ENCODE measurements at regions not wholly inside any gene's neighbourhood (a gene's known extent, or its start where the extent isn't known, plus 50 kb on each side); places are given as distances from the start of the nearest gene placed in this dataset.

- Histone ChIP-seq H3K4me1 (no peaks in the 10 kb centered on the region), H3K4me3 (no peak overlapping the region), H3K9me3 (no peaks in the 10 kb centered on the region), H3K27ac (no peak overlapping the region), H3K36me3 (no peaks in the 10 kb centered on the region), H3K27me3 (no peaks in the 10 kb centered on the region)
- TF ChIP-seq POLR2AphosphoS5 (IDR thresholded peaks at IDR 0.05) = no peak
- no peak for TF ChIP-seq EP300 (IDR thresholded peaks at IDR 0.05)
- no peak for TF ChIP-seq CTCF (IDR thresholded peaks at IDR 0.05)
- no peak for TF ChIP-seq POLR2A (IDR thresholded peaks at IDR 0.05)
- ATAC-seq = no peak
- 38 to 83% methylated on average over 1 of the region's 1 CpG for WGBS, 2 donors (ENCODE audit: low coverage in 1 of 2)
Measured at GRCh38 chr18:53780666-53781065, 443.8 kb downstream of the MBD2 start.

DNA sequence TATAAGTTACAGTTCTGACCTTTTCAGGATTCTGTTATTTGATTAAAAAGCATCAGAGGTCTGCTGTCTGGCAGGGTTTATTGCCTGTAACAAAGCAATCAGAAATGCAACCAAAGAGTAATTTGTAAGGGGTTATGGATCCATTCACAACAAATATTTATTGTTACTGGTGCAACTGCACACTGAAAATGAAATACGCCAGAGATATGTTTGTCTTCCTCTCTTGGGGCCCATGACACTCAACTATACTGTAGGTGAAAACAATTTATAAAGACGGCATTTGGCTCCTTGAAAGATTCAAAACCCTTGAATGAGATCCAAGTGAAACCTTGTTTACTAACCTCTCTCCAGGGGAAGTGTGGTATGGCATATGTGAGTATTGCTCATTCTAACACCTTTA lies 452.2 kb downstream of the MBD2 start:
- H3K4me1 ChIP-seq = no peaks in the 10 kb centered on the region
- H3K9me3 ChIP-seq = peaks cover 0 to 8% (median 0%) of the 10 kb centered on the region in 3 donors
- no peak for ATAC-seq
- 57 to 63% methylated on average over 2 of the region's 2 CpGs for WGBS, 2 donors (ENCODE audit: low coverage in 1 of 2)
- H3K36me3 ChIP-seq = no peaks in the 10 kb centered on the region
- no peaks in the 10 kb centered on the region for H3K27me3 ChIP-seq
- no peak overlapping the region for H3K27ac ChIP-seq
- TF ChIP-seq POLR2AphosphoS5 (IDR thresholded peaks at IDR 0.05) = no peak
- TF ChIP-seq EP300 (IDR thresholded peaks at IDR 0.05) = no peak
- TF ChIP-seq CTCF (IDR thresholded peaks at IDR 0.05) = no peak
- TF ChIP-seq POLR2A (IDR thresholded peaks at IDR 0.05) = no peak
- no peak overlapping the region for H3K4me3 ChIP-seq

GRCh38 chr18:53771664-53772063 lies 452.8 kb downstream of the MBD2 start:
- no peaks in the 10 kb centered on the region for H3K27me3 ChIP-seq
- no peak overlapping the region for H3K27ac ChIP-seq
- no peaks in the 10 kb centered on the region for H3K36me3 ChIP-seq
- ATAC-seq = no peak
- no peaks in the 10 kb centered on the region for H3K4me1 ChIP-seq
- H3K4me3 ChIP-seq = no peak overlapping the region
- TF ChIP-seq CTCF (IDR thresholded peaks at IDR 0.05) = no peak
- peaks cover 0 to 14% (median 0%) of the 10 kb centered on the region in 3 donors for H3K9me3 ChIP-seq

DNA sequence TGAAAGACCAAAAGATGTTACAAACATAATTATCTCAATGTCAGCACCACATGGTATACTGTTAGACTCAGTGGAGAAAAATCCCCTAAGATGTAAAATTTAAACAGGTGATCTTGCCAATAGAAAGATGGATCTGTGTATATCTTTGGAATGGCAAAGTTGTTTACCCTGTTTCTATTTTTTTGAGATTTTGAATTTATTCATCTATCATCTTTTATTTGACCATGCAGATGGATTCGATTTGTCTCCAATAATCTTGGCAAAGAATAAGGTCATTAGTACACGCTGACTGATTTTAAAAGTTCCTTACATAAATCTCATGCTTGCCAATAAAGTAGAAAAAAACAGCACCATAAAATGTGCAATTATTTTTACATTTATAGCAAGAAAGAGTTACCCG lies 459.3 kb downstream of the MBD2 start:
- TF ChIP-seq POLR2AphosphoS5 (IDR thresholded peaks at IDR 0.05) = no peak
- TF ChIP-seq CTCF (IDR thresholded peaks at IDR 0.05) = no peak
- no peak for TF ChIP-seq EP300 (IDR thresholded peaks at IDR 0.05)
- no peak for TF ChIP-seq POLR2A (IDR thresholded peaks at IDR 0.05)
- Histone ChIP-seq H3K27me3 (no peaks in the 10 kb centered on the region), H3K9me3 (peaks cover 0 to 18% (median 0%) of the 10 kb centered on the region in 3 donors), H3K4me1 (no peaks in the 10 kb centered on the region), H3K36me3 (no peaks in the 10 kb centered on the region), H3K27ac (no peak overlapping the region), H3K4me3 (no peak overlapping the region)
- ATAC-seq = no peak
- 23 to 54% methylated on average over 3 of the region's 3 CpGs for WGBS, 2 donors (ENCODE audit: low coverage in 1 of 2)

- H3K27ac ChIP-seq = no peak overlapping the region
- H3K4me3 ChIP-seq = no peak overlapping the region
- 92 to 100% methylated on average over 1 of the region's 1 CpG for WGBS, 2 donors (ENCODE audit: low coverage in 1 of 2)
- TF ChIP-seq POLR2A (IDR thresholded peaks at IDR 0.05) (no peak), EP300 (IDR thresholded peaks at IDR 0.05) (no peak), CTCF (IDR thresholded peaks at IDR 0.05) (no peak), POLR2AphosphoS5 (IDR thresholded peaks at IDR 0.05) (no peak)
- H3K36me3 ChIP-seq = no peaks in the 10 kb centered on the region
- peaks cover 0 to 18% (median 0%) of the 10 kb centered on the region in 3 donors for H3K9me3 ChIP-seq
- H3K27me3 ChIP-seq = no peaks in the 10 kb centered on the region
- ATAC-seq = no peak
- H3K4me1 ChIP-seq = no peaks in the 10 kb centered on the region
Measured at GRCh38 chr18:53764086-53764485, 460.4 kb downstream of the MBD2 start.
